ENCODE measurements at regions not wholly inside any gene's neighbourhood (a gene's known extent, or its start where the extent isn't known, plus 50 kb on each side); places are given as distances from the start of the nearest gene placed in this dataset.

GRCh38 chr14:22266142-22266442 is 322.9 kb downstream of the DAD1 start:
- Histone ChIP-seq H3K9me3 (ENCODE audit: low read length) (no peaks in the 10 kb centered on the region), H2AFZ (ENCODE audit: low read length) (no peak overlapping the region), H3K27me3 (ENCODE audit: control insufficient read depth in 1 of 2, insufficient read depth in 2 of 2, low read length in 2 of 2) (peaks cover 2 to 10% of the 10 kb centered on the region in 2 experiments; a peak in 2 of 5 replicates), H3K27ac (ENCODE audit: extremely low read length, insufficient read depth, low read length) (no peak overlapping the region), H3K9ac (ENCODE audit: insufficient read depth, low read depth, low read length) (no peak overlapping the region), H3K4me3 (replicated peaks in 1 of 3; ENCODE audit: insufficient read depth in 1 of 3, low read depth in 2 of 3, low read length in 3 of 3) (no peak overlapping the region), H4K20me1 (ENCODE audit: insufficient read depth, low read length) (no peaks in the 10 kb centered on the region), H3K4me2 (ENCODE audit: low read depth, low read length) (no peak overlapping the region), H3K79me2 (ENCODE audit: insufficient read depth, low read length) (no peaks in the 10 kb centered on the region), H3K4me1 (ENCODE audit: insufficient read depth, low read length) (no peaks in the 10 kb centered on the region), H3K36me3 (replicated peaks in 1 of 2; ENCODE audit: control insufficient read depth in 1 of 2, insufficient read depth in 2 of 2, low read length in 2 of 2) (no peaks in the 10 kb centered on the region)
- in situ Hi-C loops (cut with HindIII; ENCODE audit: extremely low pct_ligation_motif_present, low pct_unique_long_range_greater_than_20kb), result no loop called here
- ChIA-PET CTCF (ENCODE audit: low intra/inter-chr PET ratio, low total read pairs) (no interaction called here), POLR2A (no interaction called here)
- BruUV-seq (replicated peaks), result no TSS peak
- FAIRE-seq, result no peak
- TF ChIP-seq KLF9 (CRISPR knock-in tag; IDR thresholded peaks at IDR 0.05; ENCODE audit: low read depth) (no peak), TSC22D2 (CRISPR knock-in tag; IDR thresholded peaks at IDR 0.05; ENCODE audit: borderline replicate concordance) (no peak), NFE2 (CRISPR knock-in tag; IDR thresholded peaks at IDR 0.05) (no peak), HHEX (CRISPR knock-in tag; IDR thresholded peaks at IDR 0.05) (no peak), MTERF4 (CRISPR knock-in tag; IDR thresholded peaks at IDR 0.05) (no peak)
- DNase-seq (ENCODE audit: low spot score), result no peak
- 9% methylated on average over 2 of the region's 2 CpGs for WGBS (ENCODE audit: low lambda C conversion rate)
- peak; percentile 34; the same call in 2 of the 3 replicates for ATAC-seq
- intact Hi-C loops (cut with micrococcal nuclease; ENCODE audit: unreplicated experiment), result no loop called here

GRCh38 chr14:22265319-22266141 is 323.5 kb downstream of the DAD1 start:
- H3K4me2 ChIP-seq (ENCODE audit: low read depth, low read length), result no peak overlapping the region
- ChIA-PET POLR2A (no interaction called here), CTCF (ENCODE audit: low intra/inter-chr PET ratio, low total read pairs) (no interaction called here)
- DNase-seq (ENCODE audit: low spot score), result no peak
- FAIRE-seq, result no peak
- 3% methylated on average over 8 of the region's 8 CpGs for WGBS (ENCODE audit: low lambda C conversion rate)
- H4K20me1 ChIP-seq (ENCODE audit: insufficient read depth, low read length), result no peaks in the 10 kb centered on the region
- H3K4me1 ChIP-seq (ENCODE audit: insufficient read depth, low read length), result no peaks in the 10 kb centered on the region
- peaks cover 2 to 10% of the 10 kb centered on the region in 2 experiments; a peak in 2 of 5 replicates for H3K27me3 ChIP-seq (ENCODE audit: control insufficient read depth in 1 of 2, insufficient read depth in 2 of 2, low read length in 2 of 2)
- no peak for TF ChIP-seq HMG20A (CRISPR knock-in tag; IDR thresholded peaks at IDR 0.05; ENCODE audit: borderline replicate concordance)
- TF ChIP-seq ZNF496 (CRISPR knock-in tag; IDR thresholded peaks at IDR 0.05; ENCODE audit: insufficient replicate concordance), result no peak
- no peak for TF ChIP-seq KLF15 (CRISPR knock-in tag; IDR thresholded peaks at IDR 0.05; ENCODE audit: borderline replicate concordance)
- no peak for TF ChIP-seq ZNF292 (CRISPR knock-in tag; IDR thresholded peaks at IDR 0.05; ENCODE audit: borderline replicate concordance, low read depth)
- intact Hi-C loops (cut with micrococcal nuclease; ENCODE audit: unreplicated experiment), result no loop called here
- H3K9me3 ChIP-seq (ENCODE audit: low read length), result no peaks in the 10 kb centered on the region
- H3K4me3 ChIP-seq (replicated peaks in 1 of 3; ENCODE audit: insufficient read depth in 1 of 3, low read depth in 2 of 3, low read length in 3 of 3), result no peak overlapping the region
- no peaks in the 10 kb centered on the region for H3K79me2 ChIP-seq (ENCODE audit: insufficient read depth, low read length)
- H3K36me3 ChIP-seq (replicated peaks in 1 of 2; ENCODE audit: control insufficient read depth in 1 of 2, insufficient read depth in 2 of 2, low read length in 2 of 2), result no peaks in the 10 kb centered on the region
- H3K27ac ChIP-seq (ENCODE audit: extremely low read length, insufficient read depth, low read length), result no peak overlapping the region
- no peak overlapping the region for H2AFZ ChIP-seq (ENCODE audit: low read length)
- no peak overlapping the region for H3K9ac ChIP-seq (ENCODE audit: insufficient read depth, low read depth, low read length)
- BruUV-seq (replicated peaks), result no TSS peak
- in situ Hi-C loops (cut with HindIII; ENCODE audit: extremely low pct_ligation_motif_present, low pct_unique_long_range_greater_than_20kb), result no loop called here
- ATAC-seq, result peak; percentile 49

All from HepG2 (cell line).